MM.1S (cell line): ENCODE measurements at regions not wholly inside any gene's neighbourhood (a gene's known extent, or its start where the extent isn't known, plus 50 kb on each side); places are given as distances from the start of the nearest gene placed in this dataset.

ENCODE experiments used
- EZH2 ChIP-seq: fragments of 300-600 bp; sonication (generic); optimal IDR thresholded peaks from 2 replicates; pipeline ENCODE3; 2017; ENCODE audit warnings: low read depth, mild to moderate bottlenecking, antibody characterized with exemption, low read length, mixed read lengths
- TF ChIP-seq, protein P1 (sequence below): fragments of 300-600 bp; sonication (generic); IDR thresholded peaks from 2 replicates; pipeline ENCODE4 v1.5.1; 2016; ENCODE audit warnings: antibody characterized with exemption, low read length, mixed read lengths

DNA sequence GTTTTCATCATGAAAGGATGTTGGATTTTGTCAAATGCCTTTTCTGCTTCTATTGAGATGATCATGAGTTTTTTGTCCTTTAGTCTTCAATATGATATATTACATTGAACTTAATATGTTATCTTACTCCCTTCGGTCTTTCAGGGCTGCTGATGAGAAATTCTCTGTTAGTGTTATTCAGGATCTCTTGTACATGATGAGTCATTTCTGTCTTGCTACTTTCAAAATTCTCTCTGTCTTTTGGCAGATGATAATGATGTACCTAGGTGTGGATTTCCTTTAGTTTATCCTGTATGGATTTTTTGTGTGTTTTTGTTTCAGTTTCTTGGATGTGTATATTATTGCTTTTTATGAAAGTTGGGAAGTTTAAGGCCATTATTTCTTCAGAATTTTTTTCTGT lies 320.9 kb upstream of the NPSR1 start:
- TF ChIP-seq, protein P1, sequence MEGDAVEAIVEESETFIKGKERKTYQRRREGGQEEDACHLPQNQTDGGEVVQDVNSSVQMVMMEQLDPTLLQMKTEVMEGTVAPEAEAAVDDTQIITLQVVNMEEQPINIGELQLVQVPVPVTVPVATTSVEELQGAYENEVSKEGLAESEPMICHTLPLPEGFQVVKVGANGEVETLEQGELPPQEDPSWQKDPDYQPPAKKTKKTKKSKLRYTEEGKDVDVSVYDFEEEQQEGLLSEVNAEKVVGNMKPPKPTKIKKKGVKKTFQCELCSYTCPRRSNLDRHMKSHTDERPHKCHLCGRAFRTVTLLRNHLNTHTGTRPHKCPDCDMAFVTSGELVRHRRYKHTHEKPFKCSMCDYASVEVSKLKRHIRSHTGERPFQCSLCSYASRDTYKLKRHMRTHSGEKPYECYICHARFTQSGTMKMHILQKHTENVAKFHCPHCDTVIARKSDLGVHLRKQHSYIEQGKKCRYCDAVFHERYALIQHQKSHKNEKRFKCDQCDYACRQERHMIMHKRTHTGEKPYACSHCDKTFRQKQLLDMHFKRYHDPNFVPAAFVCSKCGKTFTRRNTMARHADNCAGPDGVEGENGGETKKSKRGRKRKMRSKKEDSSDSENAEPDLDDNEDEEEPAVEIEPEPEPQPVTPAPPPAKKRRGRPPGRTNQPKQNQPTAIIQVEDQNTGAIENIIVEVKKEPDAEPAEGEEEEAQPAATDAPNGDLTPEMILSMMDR, result no peak
- TF ChIP-seq EZH2, result no peak
